NCI-H526 (cell line): ENCODE measurements at regions not wholly inside any gene's neighbourhood (a gene's known extent, or its start where the extent isn't known, plus 50 kb on each side); places are given as distances from the start of the nearest gene placed in this dataset.
"Not testable (repeated sequence)": the region's sequence is repeated elsewhere in the genome, so short reads cannot be mapped to it uniquely, and the experiment has no call there.

ENCODE experiments used
- DNase-seq, 2 experiments: peaks; one replicate each; lab custom pipeline; 2025; lab: John Stamatoyannopoulos, UW

DNA sequence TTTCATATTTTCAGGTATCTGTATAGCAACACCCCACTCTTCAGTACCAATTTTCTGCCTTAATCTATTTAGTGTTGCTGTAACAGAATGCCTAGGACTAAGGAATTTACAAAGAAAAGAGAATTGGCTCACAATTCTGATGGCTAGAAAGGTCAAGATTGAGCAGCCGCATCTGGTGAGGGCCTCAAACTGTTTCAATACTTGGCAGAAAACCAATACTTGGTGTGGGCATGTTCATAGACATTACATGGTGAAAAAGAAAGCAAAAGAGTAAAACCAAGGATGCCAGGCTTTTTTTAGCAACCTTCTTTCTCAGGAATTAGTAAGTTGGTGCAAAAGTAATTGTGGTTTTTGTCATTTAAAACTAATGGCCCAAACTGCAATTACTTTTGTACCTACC, 1041.1 kb upstream of the CDH6 start:
- no peak for DNase-seq

DNA sequence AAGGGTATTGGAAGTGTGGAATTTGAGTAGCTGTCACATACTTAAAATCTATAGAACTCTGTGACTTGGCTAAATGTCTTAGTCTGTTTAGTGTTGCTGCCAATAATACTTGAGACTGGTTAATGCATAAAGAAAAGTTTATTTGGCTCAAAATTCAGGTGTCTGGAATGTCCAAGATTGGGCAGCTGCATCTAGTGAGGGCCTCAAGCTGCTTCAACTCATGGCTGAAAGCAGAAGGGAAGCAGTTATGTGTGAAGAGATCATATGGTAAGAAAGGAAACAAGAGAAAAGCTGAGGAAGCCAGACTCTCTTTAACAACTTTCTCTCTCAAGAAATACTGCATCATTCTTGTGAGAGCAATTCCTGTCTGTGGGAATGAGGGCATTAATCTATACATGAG, 1043.3 kb upstream of the CDH6 start:
- no peak for DNase-seq

DNA sequence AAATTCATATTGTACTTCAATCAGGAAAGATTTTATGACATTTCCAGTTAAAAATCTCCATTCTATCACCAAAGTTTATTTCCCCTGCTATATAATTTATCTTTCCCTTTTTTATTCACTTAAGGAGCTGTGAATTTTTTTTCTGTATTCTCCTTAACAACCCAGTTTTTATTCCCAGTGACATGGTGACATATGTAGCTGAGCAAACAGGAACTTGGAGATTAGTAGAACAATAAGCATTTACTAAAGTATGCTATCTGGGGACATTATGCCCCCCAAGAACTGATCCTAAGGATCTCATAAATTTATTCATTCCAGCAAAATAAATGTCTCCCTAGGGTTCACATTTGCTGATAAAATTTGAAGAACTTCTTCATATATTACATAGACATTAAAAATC, 1044.0 kb upstream of the CDH6 start:
- DNase-seq, result no peak

DNA sequence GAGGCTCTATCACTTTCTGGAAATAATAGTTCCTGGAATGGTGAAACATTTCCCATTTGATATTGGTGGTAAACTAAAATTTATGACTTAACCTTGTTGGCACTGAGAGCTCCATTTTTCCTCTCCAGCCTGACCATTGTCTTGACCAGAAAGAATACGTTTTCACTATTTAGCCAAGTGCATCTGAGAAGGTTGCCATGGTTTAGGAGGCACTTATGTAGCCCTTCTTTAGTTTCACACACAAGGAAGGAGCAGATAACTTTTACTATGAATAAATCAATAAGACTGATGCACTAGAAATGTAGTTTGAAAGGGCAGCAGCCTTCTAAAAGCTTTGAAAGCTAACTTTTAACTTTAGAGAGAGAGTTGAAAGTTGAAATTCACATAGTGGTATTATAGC, 1045.5 kb upstream of the CDH6 start:
- no peak for DNase-seq

DNA sequence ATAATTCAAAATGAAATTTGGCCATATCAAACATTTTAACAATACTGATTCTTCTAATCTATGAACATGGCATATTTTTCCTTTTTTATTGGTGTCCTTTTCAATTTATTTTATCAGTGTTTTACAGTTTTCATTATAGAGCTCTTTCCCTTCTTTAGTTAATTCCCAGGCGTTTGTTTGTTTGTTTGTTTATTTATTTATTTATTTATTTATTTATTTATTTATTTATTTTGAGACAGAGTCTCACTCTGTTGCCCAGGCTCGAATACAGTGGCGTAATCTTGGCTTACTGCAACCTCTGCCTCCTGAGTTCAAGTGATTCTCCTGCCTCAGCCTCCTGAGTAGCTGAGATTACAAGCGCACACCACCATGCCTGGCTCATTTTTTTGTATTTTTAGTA, 1049.4 kb upstream of the CDH6 start:
- DNase-seq, result not testable (repeated sequence)

DNA sequence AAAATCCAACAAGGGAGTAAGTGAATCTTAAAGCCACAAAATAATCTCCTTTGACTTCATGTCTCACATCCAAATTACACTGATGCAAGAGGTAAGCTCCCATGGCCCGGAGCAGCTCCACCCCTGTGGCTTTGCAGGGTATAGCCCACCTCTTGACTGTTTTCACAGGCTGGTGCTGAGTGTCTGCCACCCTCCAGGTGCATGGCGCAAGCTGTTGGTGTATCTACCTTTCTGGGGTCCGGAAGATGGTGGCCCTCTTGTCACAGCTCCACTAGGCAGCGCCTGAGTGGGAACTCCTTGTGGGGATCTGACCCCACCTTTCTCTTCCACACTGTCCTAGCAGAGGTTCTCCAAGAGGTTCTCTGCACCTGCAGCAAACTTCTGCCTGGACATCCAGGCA, 1051.1 kb upstream of the CDH6 start:
- DNase-seq, result no peak

DNA sequence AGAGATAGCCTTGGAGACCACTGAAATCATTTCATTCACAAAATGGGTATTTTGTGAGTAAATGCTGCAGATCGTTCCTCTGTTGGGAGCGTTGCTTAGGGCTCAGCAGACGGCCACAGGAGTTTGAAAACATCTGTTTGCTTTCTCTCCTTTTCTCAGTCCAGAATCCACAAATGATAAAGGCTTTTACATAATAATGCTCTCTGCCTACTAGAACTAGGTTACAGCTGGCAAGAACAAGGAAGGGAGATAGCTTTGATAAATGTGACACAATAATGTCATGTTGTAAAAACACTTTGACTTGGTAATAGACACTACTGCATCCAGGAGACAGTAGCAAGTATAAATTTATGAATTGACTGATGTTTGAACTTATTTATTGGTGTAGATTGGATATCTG, 1072.4 kb upstream of the CDH6 start:
- DNase-seq, result no peak

DNA sequence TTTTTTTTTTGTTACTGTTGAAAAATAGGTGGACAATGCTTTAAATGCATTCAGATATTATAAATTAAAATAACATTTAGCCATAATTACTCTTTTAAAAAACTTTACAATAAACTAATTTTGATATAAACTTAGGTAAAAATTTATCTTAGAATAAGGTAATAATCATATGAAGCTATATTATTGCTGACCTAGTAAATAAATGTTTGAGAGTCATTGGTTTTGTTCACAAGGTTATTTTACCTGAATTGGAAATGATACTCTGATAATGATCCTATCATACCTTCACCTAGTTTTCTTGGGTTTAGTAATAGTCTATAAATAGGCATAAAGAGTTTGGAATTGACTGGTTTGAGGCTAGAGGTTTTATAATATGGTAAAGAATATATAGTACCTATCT, 1076.4 kb upstream of the CDH6 start:
- no peak for DNase-seq

DNA sequence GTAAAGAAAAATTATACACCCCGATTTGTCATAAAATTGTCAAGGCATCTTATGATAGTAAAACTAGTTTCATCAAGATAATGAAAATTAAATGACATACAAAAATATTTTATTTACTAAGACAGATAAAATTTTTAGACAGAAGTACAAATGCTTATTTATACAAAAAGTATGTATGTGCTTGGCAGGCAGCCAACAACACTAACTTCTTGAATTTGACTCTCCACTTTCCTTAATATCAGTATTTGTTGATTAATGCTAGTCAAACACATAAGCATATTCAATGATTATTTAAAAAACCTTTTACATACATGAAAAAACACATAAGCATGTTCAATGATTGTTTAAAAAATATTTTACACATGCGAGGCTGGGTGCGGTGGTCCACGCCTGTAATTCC, 1079.9 kb upstream of the CDH6 start:
- no peak for DNase-seq

DNA sequence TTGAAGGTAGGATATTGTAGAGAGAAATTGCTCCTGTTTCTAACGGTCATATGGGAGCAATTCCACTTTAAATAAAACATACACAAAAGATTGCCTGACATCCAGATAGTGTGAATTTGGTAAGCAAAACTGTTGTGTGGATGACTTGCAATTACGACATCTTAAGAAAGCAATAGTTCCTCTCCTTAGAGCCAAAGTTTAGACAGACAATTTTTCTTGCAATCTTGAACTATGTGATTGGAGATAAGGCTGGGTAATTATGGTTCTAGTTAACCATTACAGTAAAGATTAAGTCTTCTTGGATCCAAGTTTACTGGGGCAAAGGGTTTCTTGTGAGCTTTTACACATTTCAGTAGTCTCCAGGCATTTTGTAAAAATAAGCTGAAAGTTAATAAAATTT, 1080.6 kb upstream of the CDH6 start:
- DNase-seq, result no peak

DNA sequence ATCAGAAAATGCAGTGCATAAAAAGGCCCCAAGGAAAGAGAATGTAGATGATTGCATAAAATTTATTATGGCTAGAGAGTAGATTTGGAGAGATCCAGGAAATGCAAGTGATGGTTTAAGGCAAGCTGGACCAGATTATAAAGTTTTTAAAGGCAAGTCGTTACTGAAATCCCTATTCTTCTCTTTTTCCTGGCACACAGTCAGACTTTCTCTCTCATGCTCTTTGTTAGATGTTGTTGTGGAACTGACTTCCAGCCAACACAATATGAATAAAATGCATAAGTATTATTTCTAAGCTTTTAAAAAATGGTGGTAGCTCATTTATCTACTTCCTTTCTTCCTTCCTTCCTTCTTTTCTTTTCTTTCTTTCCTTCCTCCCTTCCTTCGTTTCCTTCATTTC, 1085.4 kb upstream of the CDH6 start:
- DNase-seq, result no peak

DNA sequence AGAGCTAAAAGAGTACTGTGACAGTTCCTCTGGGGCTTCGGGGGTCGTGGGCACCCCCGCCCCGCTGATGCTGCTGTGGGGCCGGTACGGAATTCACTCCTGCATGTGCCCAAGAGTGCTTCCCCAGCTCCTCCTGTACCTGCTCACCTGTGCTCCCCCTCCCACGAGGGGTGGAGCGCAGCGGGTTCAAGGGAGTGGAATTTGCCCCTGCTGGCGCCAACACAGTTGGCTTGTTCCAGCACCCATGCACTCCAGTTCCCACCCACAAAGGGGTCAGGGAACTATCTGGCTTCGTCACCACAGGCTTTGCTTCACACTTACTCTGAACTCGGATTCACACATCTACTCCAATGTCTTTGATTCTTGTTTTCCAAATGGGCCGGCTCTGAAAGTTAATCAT, 1086.9 kb upstream of the CDH6 start:
- no peak for DNase-seq

DNA sequence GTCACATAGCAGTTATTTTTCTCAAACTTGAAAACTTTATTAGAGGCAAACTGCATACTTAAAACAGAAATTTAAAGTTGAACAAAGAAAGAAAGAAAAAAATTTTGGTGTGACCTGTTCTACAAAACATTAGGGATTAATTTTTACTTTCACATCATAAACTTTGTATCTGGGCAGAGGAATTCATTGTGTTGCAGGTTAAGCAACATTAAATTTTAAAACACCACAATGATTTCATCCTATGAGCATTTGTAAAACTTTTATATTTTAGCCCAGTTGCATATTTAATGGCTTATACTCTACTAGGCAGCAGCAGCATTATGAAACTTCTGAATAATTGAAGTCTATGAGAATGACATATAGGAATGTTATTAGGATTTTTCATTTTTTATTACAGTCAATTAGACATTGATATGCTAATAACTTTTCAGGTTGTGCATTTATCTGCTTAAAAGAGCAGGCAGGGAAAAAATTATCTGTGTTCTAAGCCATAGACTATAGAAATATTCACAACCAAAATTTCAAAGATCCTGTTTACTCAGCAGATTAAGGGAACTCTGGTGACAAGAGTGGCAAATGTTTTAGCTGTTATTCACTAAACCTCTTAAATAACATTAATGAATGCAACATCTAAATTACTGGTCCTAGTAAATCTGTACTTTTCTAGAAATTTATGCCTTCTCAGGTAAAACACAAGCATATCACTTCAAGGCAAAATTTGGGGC, 1088.5 kb upstream of the CDH6 start:
- no peak for DNase-seq

DNA sequence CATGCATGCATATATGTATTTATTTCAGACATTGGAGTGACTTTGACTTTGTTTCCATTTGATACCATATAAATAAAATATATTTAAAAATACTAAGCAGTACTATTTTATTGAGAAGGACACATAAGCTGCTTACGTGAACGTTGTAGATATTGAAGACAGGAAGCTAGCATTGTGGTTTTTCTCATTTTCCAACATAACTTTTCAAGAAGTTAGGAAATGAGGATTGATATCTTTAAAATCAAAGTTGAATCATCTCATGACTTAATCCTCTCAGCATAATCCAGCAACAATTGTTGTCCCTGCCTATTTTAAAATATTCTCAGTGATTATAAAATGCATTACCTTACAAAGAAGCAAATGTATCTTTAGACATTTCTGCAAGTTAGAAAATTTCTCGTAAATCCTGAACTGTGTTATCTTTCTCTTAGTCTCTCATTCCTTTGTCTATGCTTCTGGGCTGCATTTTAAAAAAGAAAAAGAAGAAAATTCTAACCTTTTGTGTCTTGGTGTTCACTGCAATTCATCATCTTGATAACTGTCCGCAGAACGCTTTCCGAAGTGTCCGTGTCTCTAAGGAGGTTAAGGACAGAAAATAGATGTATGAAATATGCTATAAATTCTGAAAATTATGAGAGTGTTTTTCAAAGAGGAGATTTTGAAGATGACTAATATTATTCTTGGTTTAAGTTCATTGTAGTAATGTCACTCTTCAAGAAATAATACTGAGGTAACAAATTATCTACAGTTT, 1089.9 kb upstream of the CDH6 start:
- no peak for DNase-seq

DNA sequence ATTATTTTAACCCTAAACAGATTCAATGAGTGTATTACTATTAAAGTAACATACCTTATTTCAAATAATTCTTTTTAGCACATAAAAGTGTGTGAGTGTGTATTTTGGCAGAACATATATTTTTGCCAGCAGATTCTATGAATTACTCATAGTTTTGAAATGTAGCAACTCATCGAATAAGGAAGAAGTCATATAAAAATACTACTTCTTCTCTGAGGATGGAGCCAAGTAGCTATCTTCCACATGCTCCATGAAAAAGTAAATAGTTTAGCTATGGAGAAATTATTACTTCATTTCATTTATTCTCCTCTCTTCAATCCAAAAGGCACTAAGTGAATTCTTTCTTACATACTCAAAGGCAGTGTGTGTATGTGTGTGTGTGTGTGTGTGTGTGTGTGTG, 1090.4 kb upstream of the CDH6 start:
- DNase-seq, result no peak

DNA sequence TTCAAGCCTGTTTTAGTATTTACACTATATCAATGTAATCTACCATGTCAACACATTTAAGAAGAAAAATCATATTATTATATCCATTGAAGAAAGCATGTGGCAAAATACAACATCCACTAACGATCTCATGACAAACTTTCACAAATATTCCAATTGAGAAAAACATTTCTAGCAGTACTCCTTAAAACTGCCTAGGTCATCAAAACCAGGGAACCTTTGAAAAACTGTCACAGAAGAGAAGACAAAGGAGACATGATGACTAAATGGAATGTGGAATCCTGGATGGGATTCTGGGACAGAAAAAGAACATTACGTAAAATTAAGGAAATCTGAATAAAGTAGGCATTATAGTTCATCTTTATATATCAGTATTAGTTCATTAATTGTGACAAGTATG, 1091.3 kb upstream of the CDH6 start:
- DNase-seq, result no peak

DNA sequence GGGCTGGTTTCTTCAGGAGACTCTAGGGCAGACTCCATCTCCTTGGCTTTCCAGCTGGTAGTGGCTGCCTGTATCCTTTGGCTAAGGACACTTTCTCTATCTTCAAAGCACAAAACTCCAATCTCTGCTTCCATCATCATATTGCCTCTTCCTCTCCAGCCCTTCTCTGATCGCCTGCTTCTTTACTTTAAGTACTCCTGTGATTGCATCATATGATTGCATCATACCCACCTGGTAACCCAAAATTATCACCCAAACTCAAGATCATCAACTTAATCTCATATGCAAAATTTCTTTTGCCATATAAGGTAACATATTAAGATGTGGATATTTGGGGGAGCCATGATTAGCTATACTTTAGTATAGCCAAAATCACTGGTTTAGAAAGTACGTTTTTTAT, 1092.6 kb upstream of the CDH6 start:
- no peak for DNase-seq

DNA sequence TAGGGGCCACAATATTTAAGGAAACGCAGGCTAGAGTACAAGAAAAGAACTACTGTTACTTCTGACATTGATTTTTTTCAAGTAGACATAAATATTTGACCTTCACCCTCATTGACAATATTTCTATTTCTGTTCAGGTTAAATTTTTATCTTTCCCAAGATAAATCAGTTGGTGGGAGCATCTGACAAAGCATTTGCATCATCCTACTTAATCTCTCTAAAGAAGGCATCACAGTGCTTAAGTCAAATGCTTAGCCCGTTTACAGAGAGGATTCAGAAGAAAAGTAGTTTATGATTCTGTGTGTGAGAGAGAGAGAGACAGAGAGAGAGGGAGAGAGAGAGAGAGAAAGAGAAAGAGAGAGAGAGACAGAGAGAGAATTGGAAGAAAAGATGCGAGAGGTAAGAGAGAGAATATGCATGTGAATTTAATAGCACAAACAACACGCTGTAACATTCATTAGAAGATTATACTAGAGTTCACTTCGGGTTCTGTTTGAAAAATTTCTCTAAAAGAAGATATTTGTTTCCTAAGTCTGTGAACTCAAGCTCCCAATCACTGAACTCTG, 1093.3 kb upstream of the CDH6 start:
- DNase-seq, result no peak

DNA sequence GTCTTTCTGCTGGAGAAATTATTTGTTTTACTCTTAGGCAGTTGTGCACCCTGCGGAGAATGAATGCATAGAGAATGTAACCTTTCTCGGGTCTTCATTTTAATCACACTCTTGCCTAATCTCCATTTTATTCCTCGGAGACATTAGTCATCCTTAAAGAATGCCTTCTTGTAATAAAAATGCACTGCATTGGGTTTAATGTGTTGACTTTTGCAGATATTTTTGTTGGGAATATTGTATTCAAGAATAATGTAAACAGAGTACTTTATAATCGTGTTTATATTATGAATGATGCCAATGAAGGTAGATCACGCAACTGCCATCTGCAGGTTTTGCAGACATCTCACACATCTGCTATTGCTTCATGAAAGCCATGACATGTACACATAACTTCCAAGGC, 1093.9 kb upstream of the CDH6 start:
- no peak for DNase-seq

DNA sequence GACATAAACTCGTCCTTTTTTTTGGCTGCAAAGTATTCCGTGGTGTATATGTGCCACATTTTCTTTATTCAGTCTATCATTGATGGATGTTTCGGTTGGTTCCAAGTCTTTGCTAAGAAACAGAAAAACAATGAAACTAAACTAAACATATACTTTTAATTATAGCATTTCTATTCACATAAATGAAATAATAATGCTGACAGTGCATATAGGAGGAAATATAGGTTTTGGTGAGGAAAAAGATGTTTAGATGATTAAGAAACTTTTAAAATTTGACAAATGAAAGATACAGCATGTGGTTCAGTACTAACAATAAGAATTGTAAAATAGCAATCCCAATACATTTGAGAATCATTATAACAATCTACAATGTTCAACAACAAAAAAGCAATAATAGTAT, 1094.5 kb upstream of the CDH6 start:
- no peak for DNase-seq

DNA sequence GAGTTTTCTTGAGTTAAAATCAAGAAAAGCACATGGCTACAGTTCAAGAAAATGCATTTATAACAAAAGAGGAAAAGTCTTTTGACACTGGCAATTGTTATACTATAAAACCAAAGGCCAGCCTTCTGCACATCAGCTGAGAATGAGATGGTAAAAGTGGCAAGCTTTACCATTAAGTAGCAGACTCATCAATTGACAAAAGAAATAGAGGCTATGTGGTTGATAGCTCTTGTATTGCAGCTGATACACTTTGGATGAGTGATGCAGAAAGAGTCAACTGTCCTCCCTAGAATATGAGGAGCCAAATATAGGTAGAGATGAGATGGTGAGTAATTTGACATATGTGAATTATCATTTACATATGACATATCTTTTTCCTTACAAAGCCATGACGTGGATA, 1100.9 kb upstream of the CDH6 start:
- no peak for DNase-seq

DNA sequence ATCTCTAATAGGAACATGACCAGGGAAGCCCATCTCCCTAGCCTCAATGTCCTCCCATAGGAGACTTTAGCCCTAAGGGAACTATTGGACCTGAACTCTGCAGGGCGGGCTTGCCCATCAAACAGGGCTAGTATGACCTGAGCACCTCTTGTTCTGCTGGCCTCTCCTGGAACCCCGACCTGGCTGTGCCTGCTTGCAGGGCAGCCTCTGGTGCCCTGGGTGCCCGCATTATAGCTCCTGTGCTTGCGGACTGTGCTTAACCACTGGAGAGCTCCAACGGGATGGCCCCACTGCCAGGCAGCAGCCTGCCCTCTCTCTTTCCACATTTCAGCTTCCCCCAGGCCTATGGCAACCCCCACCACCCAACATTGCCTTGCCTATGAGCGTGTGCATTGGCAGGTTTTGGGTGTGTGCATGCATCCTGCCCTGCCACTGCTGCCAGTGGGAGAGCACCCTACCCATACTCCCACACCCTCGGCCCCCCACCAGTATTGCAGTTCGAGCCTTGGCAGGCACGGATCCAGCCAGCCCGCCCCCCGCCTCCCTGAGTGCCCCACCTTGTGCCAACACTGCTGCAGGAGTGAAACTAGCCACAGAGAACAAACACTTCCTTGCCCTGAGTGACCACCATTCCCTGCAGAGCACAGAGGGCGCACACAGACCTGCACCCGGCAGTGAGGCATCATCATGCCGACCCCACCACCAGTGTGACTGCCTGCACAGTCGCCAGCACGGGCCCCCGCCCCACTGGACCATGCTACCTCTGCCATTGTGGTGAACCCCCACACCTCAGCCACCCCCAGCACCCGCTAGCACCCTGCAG, 1123.8 kb upstream of the CDH6 start:
- no peak for DNase-seq

DNA sequence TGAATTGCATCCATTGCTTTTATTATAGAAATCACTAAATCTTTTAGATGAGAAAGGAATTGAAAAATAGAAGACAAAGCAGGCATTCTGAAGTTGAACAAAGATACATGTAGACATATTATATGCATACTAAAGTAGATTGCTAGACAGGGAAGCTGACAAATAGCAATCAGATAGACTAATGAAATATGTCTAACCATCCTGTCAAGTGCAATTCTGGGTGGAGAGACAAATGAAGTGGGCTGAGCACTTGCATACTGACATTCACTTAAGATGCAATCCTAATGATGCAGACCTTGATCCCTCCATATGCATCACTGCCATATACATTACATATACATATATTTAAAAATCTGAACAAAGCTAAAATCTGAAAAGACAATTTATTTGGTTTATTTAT, 1130.0 kb upstream of the CDH6 start:
- DNase-seq, result no peak
